ENCODE measurements at regions not wholly inside any gene's neighbourhood (a gene's known extent, or its start where the extent isn't known, plus 50 kb on each side); places are given as distances from the start of the nearest gene placed in this dataset.

DNA sequence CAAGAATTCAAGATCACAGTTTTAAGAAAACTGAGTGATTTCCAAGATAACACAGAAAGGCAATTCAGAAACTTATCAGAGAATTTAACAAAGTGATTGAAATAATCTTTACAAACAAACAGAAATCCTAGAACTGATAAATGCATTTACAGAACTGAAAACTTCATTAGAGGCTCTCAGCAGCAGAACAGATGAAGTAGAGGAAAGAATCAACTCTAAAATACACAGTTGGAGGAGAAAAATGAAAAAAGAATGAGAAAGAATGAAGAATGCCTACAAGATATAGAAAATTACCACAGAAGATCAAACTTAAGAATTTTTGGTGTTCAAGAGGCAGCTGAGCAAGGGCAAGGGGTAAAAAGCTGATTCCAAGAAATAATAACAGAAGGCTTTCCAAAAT is 168.8 kb downstream of the POLR2M start:
- TF ChIP-seq, protein P1, sequence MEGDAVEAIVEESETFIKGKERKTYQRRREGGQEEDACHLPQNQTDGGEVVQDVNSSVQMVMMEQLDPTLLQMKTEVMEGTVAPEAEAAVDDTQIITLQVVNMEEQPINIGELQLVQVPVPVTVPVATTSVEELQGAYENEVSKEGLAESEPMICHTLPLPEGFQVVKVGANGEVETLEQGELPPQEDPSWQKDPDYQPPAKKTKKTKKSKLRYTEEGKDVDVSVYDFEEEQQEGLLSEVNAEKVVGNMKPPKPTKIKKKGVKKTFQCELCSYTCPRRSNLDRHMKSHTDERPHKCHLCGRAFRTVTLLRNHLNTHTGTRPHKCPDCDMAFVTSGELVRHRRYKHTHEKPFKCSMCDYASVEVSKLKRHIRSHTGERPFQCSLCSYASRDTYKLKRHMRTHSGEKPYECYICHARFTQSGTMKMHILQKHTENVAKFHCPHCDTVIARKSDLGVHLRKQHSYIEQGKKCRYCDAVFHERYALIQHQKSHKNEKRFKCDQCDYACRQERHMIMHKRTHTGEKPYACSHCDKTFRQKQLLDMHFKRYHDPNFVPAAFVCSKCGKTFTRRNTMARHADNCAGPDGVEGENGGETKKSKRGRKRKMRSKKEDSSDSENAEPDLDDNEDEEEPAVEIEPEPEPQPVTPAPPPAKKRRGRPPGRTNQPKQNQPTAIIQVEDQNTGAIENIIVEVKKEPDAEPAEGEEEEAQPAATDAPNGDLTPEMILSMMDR (IDR thresholded peaks at IDR 0.05), result no peak
- TF ChIP-seq RAD21 (IDR thresholded peaks at IDR 0.05; ENCODE audit: low read length) (no peak), TAF1 (IDR thresholded peaks at IDR 0.05; ENCODE audit: borderline replicate concordance, low read depth, low read length) (no peak)

All from SK-N-SH (cell line).